ENCODE measurements at regions not wholly inside any gene's neighbourhood (a gene's known extent, or its start where the extent isn't known, plus 50 kb on each side); places are given as distances from the start of the nearest gene placed in this dataset.

DNA sequence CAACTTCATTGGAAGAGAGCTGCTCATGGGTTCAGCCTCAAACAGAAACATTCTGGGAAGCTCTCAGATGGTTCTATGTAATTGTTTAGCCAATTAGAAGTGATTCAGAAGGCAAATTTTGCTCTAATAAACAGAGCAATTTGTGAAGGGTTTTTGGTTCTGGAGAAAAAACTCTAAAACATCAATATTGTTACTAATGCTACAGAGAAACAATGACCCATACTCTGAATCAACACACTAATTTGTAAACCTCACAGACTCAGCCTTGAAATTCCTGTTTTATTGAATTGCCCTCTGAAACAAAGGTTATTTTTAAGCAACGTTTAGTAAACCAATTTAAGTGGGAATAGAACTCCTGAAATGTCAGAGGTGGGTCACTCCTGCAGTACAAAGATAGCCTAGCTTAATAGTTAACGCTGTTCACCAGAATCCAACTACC lies 171.6 kb upstream of the SVIL start:
- H3K27ac ChIP-seq (ENCODE audit: low read depth, low read length) = no peak overlapping the region
- H3K27me3 ChIP-seq (ENCODE audit: control insufficient read depth, insufficient read depth, low read length) = no peaks in the 10 kb centered on the region
- 0 out of 2 replicates have a peak, but pooled peaks cover 3% of the 10 kb centered on the region for H3K9me3 ChIP-seq (ENCODE audit: control insufficient read depth, insufficient read depth, low read depth, low read length)
- H3K4me1 ChIP-seq (ENCODE audit: control insufficient read depth, insufficient read depth, low read length) = no peaks in the 10 kb centered on the region
- no peak overlapping the region for H3K4me3 ChIP-seq (ENCODE audit: low read depth, low read length)
- no peaks in the 10 kb centered on the region for H3K36me3 ChIP-seq (ENCODE audit: control insufficient read depth, insufficient read depth, low read length)
- no peak overlapping the region for H3K9ac ChIP-seq (ENCODE audit: low read length)

DNA sequence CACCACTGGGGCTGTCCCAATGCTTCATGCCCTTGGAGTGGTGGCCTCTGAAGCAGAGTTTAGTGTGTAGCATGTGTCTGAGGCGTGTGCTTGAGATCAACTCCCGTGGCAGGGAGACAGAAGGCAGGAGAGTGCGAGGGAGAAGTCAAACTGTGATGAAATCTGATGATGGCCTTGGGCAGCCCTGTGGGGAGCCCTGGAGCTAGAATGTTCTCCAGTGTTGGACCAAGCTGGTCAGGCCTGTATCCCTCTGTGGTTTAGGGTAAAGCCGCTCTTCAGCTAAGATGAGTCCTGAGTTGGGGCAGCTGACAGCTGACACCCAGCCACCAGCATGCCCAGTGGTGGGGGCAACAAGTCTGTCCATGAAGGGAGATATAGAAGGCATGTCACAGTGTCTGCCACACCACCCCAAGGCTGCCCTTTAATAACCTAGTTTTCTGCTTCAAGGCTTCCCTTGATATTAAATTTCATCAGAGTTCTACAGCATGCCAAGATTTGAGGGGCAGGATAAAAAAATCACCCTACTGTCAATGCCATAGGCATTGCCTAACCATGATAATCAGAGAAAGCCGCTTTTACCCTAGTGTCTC lies 170.5 kb upstream of the SVIL start:
- Histone ChIP-seq H3K27ac (ENCODE audit: low read depth, low read length) (no peak overlapping the region), H3K9me3 (ENCODE audit: control insufficient read depth, insufficient read depth, low read depth, low read length) (0 out of 2 replicates have a peak, but pooled peaks cover 3% of the 10 kb centered on the region)

DNA sequence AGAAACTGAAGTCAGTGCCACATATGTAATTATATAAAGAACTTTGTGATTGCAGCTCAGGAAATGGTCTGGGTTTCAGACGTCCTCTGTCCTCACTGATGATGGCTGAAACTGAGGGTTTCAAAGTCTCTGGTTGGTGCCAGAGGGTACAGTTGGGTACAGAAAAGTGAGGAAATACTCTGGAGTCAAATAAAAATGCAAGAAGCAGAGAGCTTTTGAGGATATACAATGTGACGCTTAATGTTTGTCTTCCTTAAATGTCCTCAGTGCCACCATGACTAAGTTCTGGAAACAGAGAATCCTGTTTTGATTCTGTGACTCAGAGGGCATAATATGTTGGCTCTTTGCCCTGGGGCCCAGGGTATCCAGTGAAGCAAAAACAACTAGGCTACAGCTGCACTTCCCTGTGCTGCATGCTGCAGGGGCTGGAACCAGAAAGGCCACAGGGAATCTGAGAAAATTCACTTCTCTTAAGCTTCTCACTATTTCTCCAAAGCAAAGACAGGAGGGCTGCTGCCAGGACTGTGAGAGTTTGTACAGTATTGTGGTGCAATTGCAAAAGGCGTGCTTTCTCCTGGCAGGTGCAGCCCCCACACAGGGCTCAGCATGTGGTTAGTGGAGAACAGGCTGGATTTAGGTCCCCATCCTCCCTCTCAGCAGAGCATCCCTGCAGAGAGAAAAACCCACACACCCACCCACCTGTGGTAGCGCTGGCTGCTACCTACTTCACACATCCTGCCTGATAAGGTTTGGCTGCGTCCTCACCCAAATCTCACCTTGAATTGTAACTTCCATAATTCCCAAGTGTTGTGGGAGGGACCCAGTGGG lies 169.5 kb upstream of the SVIL start:
- Histone ChIP-seq H3K27ac (ENCODE audit: low read depth, low read length) (no peak overlapping the region), H3K9ac (ENCODE audit: low read length) (no peak overlapping the region), H3K4me3 (ENCODE audit: low read depth, low read length) (no peak overlapping the region)

More for the DNA sequence above, 170.5 kb upstream of the SVIL start:
- H3K9ac ChIP-seq (ENCODE audit: low read length) = no peak overlapping the region
- H3K4me3 ChIP-seq (ENCODE audit: low read depth, low read length) = no peak overlapping the region
- H3K4me1 ChIP-seq (ENCODE audit: control insufficient read depth, insufficient read depth, low read length) = no peaks in the 10 kb centered on the region
- H3K36me3 ChIP-seq (ENCODE audit: control insufficient read depth, insufficient read depth, low read length) = no peaks in the 10 kb centered on the region
- no peaks in the 10 kb centered on the region for H3K27me3 ChIP-seq (ENCODE audit: control insufficient read depth, insufficient read depth, low read length)

DNA sequence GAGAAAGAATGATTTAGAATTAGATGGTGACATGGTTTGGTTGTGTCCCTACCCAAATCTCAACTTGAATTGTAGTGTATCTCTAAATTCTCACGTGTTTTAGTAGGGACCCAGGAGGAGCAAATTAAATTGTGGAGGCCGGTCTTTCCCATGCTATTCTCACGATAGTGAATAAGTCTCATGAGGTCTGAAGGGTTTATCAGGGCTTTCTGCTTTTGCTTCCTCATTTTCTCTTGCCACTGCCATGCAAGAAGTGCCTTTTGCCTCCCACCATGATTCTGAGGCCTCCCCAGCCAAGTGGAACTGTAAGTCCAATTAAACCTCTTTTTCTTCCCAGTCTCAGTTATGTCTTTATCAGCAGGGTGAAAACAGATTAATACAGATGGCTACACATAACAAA lies 167.4 kb upstream of the SVIL start:
- Histone ChIP-seq H3K36me3 (ENCODE audit: control insufficient read depth, insufficient read depth, low read length) (no peaks in the 10 kb centered on the region), H3K9ac (ENCODE audit: low read length) (no peak overlapping the region), H3K27me3 (ENCODE audit: control insufficient read depth, insufficient read depth, low read length) (no peaks in the 10 kb centered on the region), H3K4me3 (ENCODE audit: low read depth, low read length) (no peak overlapping the region), H3K27ac (ENCODE audit: low read depth, low read length) (no peak overlapping the region), H3K9me3 (ENCODE audit: control insufficient read depth, insufficient read depth, low read depth, low read length) (0 out of 2 replicates have a peak, but pooled peaks cover 3% of the 10 kb centered on the region), H3K4me1 (ENCODE audit: control insufficient read depth, insufficient read depth, low read length) (no peaks in the 10 kb centered on the region)

More for the DNA sequence above, 169.5 kb upstream of the SVIL start:
- 0 out of 2 replicates have a peak, but pooled peaks cover 3% of the 10 kb centered on the region for H3K9me3 ChIP-seq (ENCODE audit: control insufficient read depth, insufficient read depth, low read depth, low read length)
- H3K36me3 ChIP-seq (ENCODE audit: control insufficient read depth, insufficient read depth, low read length) = no peaks in the 10 kb centered on the region
- H3K27me3 ChIP-seq (ENCODE audit: control insufficient read depth, insufficient read depth, low read length) = no peaks in the 10 kb centered on the region
- no peaks in the 10 kb centered on the region for H3K4me1 ChIP-seq (ENCODE audit: control insufficient read depth, insufficient read depth, low read length)

DNA sequence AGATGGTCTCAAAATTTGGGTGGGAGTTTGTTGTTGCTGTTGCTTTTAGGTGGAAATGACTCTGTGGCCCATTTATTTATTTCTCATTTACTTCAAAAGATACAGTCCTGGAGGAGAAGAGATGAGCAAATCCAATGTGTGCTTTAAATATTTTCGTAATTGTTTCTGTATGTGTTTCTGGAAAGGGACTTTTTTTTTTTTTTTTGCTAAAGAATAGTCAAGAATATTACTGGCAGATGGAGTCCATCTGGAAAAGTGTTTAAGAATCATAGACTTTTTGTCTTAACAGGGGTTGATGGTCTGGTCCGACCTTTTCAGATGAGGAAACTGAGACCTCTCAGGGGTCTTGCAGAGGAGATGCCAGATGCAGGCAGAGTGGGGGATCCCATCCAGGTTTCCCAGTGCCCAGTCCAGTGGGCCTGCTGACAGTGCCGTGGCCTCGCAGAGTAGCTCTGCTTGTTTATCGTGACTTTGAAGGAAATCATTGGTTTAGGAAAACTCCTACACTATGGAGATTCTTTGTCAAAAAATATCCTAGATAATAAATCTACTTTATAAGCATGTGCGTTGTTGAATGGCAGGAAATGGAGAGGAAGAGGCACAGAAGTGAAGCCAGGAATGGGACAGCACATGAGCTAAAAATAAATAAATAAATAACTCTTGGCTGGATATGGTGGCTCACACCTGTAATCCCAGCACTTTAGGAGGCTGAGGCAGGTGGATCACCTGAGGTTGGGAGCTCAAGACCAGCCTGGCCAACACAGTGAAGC lies 164.3 kb upstream of the SVIL start:
- H3K9me3 ChIP-seq (ENCODE audit: control insufficient read depth, insufficient read depth, low read depth, low read length) = no peaks in the 10 kb centered on the region
- no peaks in the 10 kb centered on the region for H3K36me3 ChIP-seq (ENCODE audit: control insufficient read depth, insufficient read depth, low read length)
- H3K27ac ChIP-seq (ENCODE audit: low read depth, low read length) = no peak overlapping the region
- H3K4me3 ChIP-seq (ENCODE audit: low read depth, low read length) = no peak overlapping the region
- H3K9ac ChIP-seq (ENCODE audit: low read length) = no peak overlapping the region
- H3K4me1 ChIP-seq (ENCODE audit: control insufficient read depth, insufficient read depth, low read length) = no peaks in the 10 kb centered on the region
- no peaks in the 10 kb centered on the region for H3K27me3 ChIP-seq (ENCODE audit: control insufficient read depth, insufficient read depth, low read length)

DNA sequence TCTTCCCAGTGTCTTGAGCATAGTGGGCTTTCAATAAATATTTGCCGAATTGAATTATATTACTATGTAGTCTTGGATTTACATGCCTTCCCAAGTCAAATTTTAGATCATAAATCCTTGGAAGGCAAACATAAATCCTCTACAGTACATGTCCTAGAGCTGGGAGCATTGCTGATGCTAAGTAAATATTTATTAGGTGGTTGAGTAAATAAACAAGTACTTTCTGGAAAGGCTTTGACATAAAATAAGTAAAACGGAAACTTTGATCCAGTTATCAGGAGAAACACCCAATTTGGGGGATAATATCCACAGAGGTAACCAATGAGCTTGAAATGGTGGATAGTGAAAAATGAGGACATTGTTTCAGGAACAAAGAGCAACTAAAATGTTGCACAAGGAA lies 162.8 kb upstream of the SVIL start:
- no peak overlapping the region for H3K27ac ChIP-seq (ENCODE audit: low read depth, low read length)
- H3K4me3 ChIP-seq (ENCODE audit: low read depth, low read length) = no peak overlapping the region
- H3K9ac ChIP-seq (ENCODE audit: low read length) = no peak overlapping the region
- no peaks in the 10 kb centered on the region for H3K36me3 ChIP-seq (ENCODE audit: control insufficient read depth, insufficient read depth, low read length)
- H3K4me1 ChIP-seq (ENCODE audit: control insufficient read depth, insufficient read depth, low read length) = no peaks in the 10 kb centered on the region
- no peaks in the 10 kb centered on the region for H3K27me3 ChIP-seq (ENCODE audit: control insufficient read depth, insufficient read depth, low read length)
- no peaks in the 10 kb centered on the region for H3K9me3 ChIP-seq (ENCODE audit: control insufficient read depth, insufficient read depth, low read depth, low read length)

DNA sequence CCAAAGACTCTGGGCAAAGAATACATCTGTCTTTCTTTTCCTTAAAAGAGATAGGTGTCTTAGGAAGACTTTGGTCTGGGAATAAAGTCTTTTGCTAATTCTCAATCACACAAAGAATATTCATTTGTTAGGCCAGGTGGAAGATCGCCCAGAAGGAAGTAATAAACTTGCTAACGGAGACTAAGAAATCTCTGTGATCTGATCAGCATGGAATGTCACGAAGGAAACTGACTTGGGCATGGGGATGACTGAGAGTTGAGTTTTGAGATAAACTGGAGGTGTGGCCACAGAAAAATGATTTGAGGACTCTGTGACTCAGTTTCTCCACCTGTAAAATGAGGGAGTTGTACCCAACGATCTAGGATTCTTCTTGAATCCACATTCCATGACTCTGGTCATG lies 161.1 kb upstream of the SVIL start:
- no peaks in the 10 kb centered on the region for H3K36me3 ChIP-seq (ENCODE audit: control insufficient read depth, insufficient read depth, low read length)
- H3K27me3 ChIP-seq (ENCODE audit: control insufficient read depth, insufficient read depth, low read length) = no peaks in the 10 kb centered on the region
- no peak overlapping the region for H3K4me3 ChIP-seq (ENCODE audit: low read depth, low read length)
- H3K9me3 ChIP-seq (ENCODE audit: control insufficient read depth, insufficient read depth, low read depth, low read length) = no peaks in the 10 kb centered on the region
- no peak overlapping the region for H3K9ac ChIP-seq (ENCODE audit: low read length)
- no peak overlapping the region for H3K27ac ChIP-seq (ENCODE audit: low read depth, low read length)
- no peaks in the 10 kb centered on the region for H3K4me1 ChIP-seq (ENCODE audit: control insufficient read depth, insufficient read depth, low read length)

DNA sequence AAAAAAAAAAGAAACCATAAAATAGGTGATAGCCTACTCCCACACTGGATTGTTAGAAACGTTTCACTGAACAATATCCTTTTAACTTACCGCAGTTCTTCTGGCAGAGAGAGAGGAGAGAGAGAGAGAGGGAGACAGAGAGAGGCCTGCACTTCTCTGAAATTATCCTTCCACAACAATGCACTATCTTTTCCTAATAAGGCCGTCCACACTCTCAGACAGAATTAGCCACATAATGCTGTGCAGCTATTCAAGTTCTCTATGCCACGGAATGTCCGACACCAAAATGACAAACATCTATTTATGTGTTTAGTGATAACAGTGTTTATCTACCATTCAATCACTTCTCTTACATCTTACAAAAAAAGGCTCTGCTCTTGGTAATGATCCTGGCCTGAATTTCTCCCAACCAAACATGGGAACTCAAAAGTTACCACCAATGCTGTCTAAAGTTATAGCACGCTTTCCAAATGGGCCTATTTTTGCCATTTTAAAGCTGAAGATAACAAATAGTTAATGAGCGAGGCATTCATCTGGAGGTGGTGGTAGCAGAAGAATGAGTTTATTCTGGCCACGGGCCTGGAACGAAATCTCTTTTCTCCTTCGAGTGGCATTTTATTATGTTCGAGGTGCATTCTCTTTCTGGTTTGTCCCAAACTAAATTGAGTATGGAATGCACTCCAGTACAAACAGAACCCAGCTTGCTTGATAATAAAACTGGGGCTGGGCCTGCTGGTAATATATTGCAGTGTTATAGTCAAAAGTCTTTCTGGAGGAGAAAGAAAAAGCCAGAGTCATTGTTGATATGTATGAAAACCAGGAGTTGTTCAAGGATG lies 160.2 kb upstream of the SVIL start:
- Histone ChIP-seq H3K9ac (ENCODE audit: low read length) (no peak overlapping the region), H3K27me3 (ENCODE audit: control insufficient read depth, insufficient read depth, low read length) (no peaks in the 10 kb centered on the region), H3K36me3 (ENCODE audit: control insufficient read depth, insufficient read depth, low read length) (no peaks in the 10 kb centered on the region), H3K27ac (ENCODE audit: low read depth, low read length) (no peak overlapping the region), H3K4me1 (ENCODE audit: control insufficient read depth, insufficient read depth, low read length) (no peaks in the 10 kb centered on the region), H3K4me3 (ENCODE audit: low read depth, low read length) (no peak overlapping the region), H3K9me3 (ENCODE audit: control insufficient read depth, insufficient read depth, low read depth, low read length) (no peaks in the 10 kb centered on the region)

DNA sequence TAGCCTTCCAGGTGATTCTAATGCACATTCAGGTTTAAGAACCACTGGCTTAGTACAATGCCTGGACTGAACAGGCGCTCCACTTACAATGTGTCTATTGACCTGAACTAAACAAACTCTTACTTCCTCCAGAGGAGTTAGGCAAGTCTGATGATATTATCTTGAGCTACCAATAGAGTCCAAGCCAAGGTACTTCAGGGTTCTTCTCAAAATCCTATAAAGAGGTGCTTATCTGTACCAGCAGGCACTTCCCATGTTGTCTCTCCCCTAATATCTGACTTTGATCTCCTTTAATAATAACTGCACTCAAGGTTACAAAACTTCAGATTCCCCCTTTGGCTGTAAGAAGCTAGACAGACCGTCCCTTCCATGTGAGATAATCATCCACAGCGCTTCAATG lies 157.0 kb upstream of the SVIL start:
- Histone ChIP-seq H3K9ac (ENCODE audit: low read length) (no peak overlapping the region), H3K4me3 (ENCODE audit: low read depth, low read length) (no peak overlapping the region), H3K27me3 (ENCODE audit: control insufficient read depth, insufficient read depth, low read length) (no peaks in the 10 kb centered on the region), H3K4me1 (ENCODE audit: control insufficient read depth, insufficient read depth, low read length) (no peaks in the 10 kb centered on the region), H3K27ac (ENCODE audit: low read depth, low read length) (no peak overlapping the region), H3K9me3 (ENCODE audit: control insufficient read depth, insufficient read depth, low read depth, low read length) (peaks cover 9% of the 10 kb centered on the region; the same call in 1 of the 2 replicates), H3K36me3 (ENCODE audit: control insufficient read depth, insufficient read depth, low read length) (no peaks in the 10 kb centered on the region)

DNA sequence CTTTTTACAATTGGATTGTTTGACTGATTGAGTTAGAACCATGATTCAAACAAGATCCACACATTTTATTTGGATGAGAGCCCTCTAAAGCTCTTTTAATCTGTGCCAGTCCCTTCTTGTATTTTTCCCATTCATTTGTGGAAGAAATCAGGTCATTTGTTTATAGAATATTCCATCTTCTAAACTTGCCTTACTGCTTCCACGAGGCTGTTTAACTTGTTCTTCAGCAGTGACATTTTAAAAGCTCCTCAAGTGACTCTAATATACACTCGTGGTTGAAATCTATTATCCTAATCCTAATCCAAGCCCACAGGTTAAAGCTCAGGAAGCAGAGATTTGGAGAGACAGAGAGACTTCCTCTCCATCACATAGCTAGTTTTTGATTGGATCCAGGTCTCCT lies 155.4 kb upstream of the SVIL start:
- H3K27me3 ChIP-seq (ENCODE audit: control insufficient read depth, insufficient read depth, low read length) = no peaks in the 10 kb centered on the region
- no peak overlapping the region for H3K27ac ChIP-seq (ENCODE audit: low read depth, low read length)

More for the DNA sequence above, 155.4 kb upstream of the SVIL start:
- no peak overlapping the region for H3K9ac ChIP-seq (ENCODE audit: low read length)
- no peaks in the 10 kb centered on the region for H3K4me1 ChIP-seq (ENCODE audit: control insufficient read depth, insufficient read depth, low read length)
- H3K4me3 ChIP-seq (ENCODE audit: low read depth, low read length) = no peak overlapping the region
- H3K9me3 ChIP-seq (ENCODE audit: control insufficient read depth, insufficient read depth, low read depth, low read length) = peaks cover 9% of the 10 kb centered on the region; the same call in 1 of the 2 replicates
- no peaks in the 10 kb centered on the region for H3K36me3 ChIP-seq (ENCODE audit: control insufficient read depth, insufficient read depth, low read length)

Measured in HUES6 (cell line).